Ascending aorta (tissue), 2 donors: ENCODE measurements at regions not wholly inside any gene's neighbourhood (a gene's known extent, or its start where the extent isn't known, plus 50 kb on each side); places are given as distances from the start of the nearest gene placed in this dataset.

Source experiments
- DNase-seq, 2 donors: peaks; one replicate each; pipeline ENCODE4 v3.0.0-alpha.2; 2019; ENCODE audit warnings: low spot score in 2 of 2
- H3K27ac ChIP-seq, 2 donors: fragments of 200-600 bp; sonication (generic); one replicate each; pipeline ENCODE4 v1.5.1; 2016 to 2017; ENCODE audit warnings: mild to moderate bottlenecking in 1 of 2
- H3K27me3 ChIP-seq: fragments of 200-600 bp; sonication (generic); one replicate; pipeline ENCODE4 v1.5.1; 2017
- H3K36me3 ChIP-seq, 2 donors: fragments of 200-600 bp; sonication (generic); one replicate each; pipeline ENCODE4 v1.5.1; 2016
- H3K4me1 ChIP-seq, 2 donors: fragments of 200-600 bp; sonication (generic); one replicate each; pipeline ENCODE4 v1.5.1; 2016 to 2017; ENCODE audit warnings: mild to moderate bottlenecking in 1 of 2
- H3K4me3 ChIP-seq, 2 donors: fragments of 200-600 bp; sonication (generic); one replicate each; pipeline ENCODE4 v1.5.1; 2016 to 2017; ENCODE audit warnings: mild to moderate bottlenecking in 1 of 2
- H3K9me3 ChIP-seq, 2 donors: fragments of 200-600 bp; sonication (generic); one replicate each; pipeline ENCODE4 v1.5.1; 2016
- CTCF ChIP-seq, 3 experiments: fragments of 200-600 bp in 2 of 3; fragments of 450-650 bp in 1 of 3; sonication (generic) in 2 of 3; IDR thresholded peaks; one replicate each; pipeline ENCODE4 v1.5.1; 2016 to 2019; ENCODE audit warnings: antibody characterized with exemption in 3 of 3, mild to moderate bottlenecking in 1 of 3, moderate library complexity in 1 of 3
- intact Hi-C: fragments of 100-400 bp; cut with DNase I; formaldehyde crosslinking; loops from one replicate; pipeline ENCODE4 v1.15.1; 2023

- Histone ChIP-seq H3K4me1 (peaks cover 2 to 29% of the 10 kb centered on the region in 2 donors), H3K27me3 (no peaks in the 10 kb centered on the region), H3K4me3 (no peak overlapping the region), H3K27ac (no peak overlapping the region), H3K9me3 (no peaks in the 10 kb centered on the region), H3K36me3 (no peaks in the 10 kb centered on the region)
- no peak for DNase-seq
- TF ChIP-seq CTCF (IDR thresholded peaks at IDR 0.05): no peak
- intact Hi-C loops: no loop called here
Measured at GRCh38 chr12:23290627-23291330, 658.7 kb downstream of the SOX5 start.

GRCh38 chr12:23303220-23303619, 646.2 kb downstream of the SOX5 start:
- H3K27me3 ChIP-seq: no peaks in the 10 kb centered on the region
- no peak for DNase-seq
- TF ChIP-seq CTCF (IDR thresholded peaks at IDR 0.05): no peak
- no peaks in the 10 kb centered on the region for H3K36me3 ChIP-seq
- intact Hi-C loops: no loop called here
- H3K4me1 ChIP-seq: no peaks in the 10 kb centered on the region
- no peak overlapping the region for H3K27ac ChIP-seq
- H3K9me3 ChIP-seq: no peaks in the 10 kb centered on the region
- H3K4me3 ChIP-seq: no peak overlapping the region

- Histone ChIP-seq H3K27me3 (no peaks in the 10 kb centered on the region), H3K36me3 (no peaks in the 10 kb centered on the region), H3K4me1 (no peaks in the 10 kb centered on the region), H3K9me3 (no peaks in the 10 kb centered on the region), H3K27ac (no peak overlapping the region), H3K4me3 (no peak overlapping the region)
- intact Hi-C loops: no loop called here
- no peak for TF ChIP-seq CTCF (IDR thresholded peaks at IDR 0.05)
- no peak for DNase-seq
Measured at GRCh38 chr12:23303821-23304220, 645.6 kb downstream of the SOX5 start.

GRCh38 chr12:23333938-23334337, 615.5 kb downstream of the SOX5 start:
- intact Hi-C loops: no loop called here
- no peak for TF ChIP-seq CTCF (IDR thresholded peaks at IDR 0.05)
- Histone ChIP-seq H3K27ac (no peak overlapping the region), H3K9me3 (no peaks in the 10 kb centered on the region), H3K4me3 (no peak overlapping the region), H3K4me1 (peaks cover 0 to 4% of the 10 kb centered on the region in 2 donors), H3K27me3 (no peaks in the 10 kb centered on the region), H3K36me3 (no peaks in the 10 kb centered on the region)
- no peak for DNase-seq

- Histone ChIP-seq H3K27ac (no peak overlapping the region), H3K4me3 (no peak overlapping the region), H3K36me3 (no peaks in the 10 kb centered on the region), H3K4me1 (peaks cover 0 to 4% of the 10 kb centered on the region in 2 donors), H3K27me3 (no peaks in the 10 kb centered on the region), H3K9me3 (no peaks in the 10 kb centered on the region)
- TF ChIP-seq CTCF (IDR thresholded peaks at IDR 0.05): no peak
- DNase-seq: no peak
- intact Hi-C loops: no loop called here
Measured at GRCh38 chr12:23335593-23335992, 613.9 kb downstream of the SOX5 start.

- Histone ChIP-seq H3K4me3 (no peak overlapping the region), H3K36me3 (no peaks in the 10 kb centered on the region), H3K27me3 (no peaks in the 10 kb centered on the region), H3K4me1 (peaks cover 0 to 4% of the 10 kb centered on the region in 2 donors), H3K9me3 (no peaks in the 10 kb centered on the region), H3K27ac (no peak overlapping the region)
- no peak for DNase-seq
- TF ChIP-seq CTCF (IDR thresholded peaks at IDR 0.05): no peak
- intact Hi-C loops: no loop called here
Measured at GRCh38 chr12:23337213-23337612, 612.3 kb downstream of the SOX5 start.
